ENCODE measurements at regions not wholly inside any gene's neighbourhood (a gene's known extent, or its start where the extent isn't known, plus 50 kb on each side); places are given as distances from the start of the nearest gene placed in this dataset.

DNA sequence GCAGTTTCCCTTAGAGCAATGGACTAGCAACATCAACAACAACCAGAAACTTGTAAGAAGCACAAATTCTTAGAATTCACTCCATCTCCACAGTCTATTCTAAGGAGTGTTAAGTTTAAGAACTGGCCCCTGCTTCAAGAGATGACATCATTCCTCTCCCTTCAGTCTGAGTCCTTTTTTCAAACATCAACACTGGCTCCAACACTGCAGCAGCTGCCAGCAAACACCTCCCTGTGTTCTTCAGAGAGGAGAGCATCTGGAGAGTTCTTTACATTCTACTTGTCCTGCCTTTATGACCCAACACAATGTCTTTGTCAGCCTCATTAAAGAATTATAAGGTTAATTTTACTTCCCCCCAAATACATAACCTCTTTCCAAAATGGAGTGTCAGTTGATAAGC, 122.3 kb downstream of the HNMT start:
- H3K27ac ChIP-seq (ENCODE audit: low read depth, low read length): no peak overlapping the region
- ChIA-PET CTCF (no interaction called here), POLR2A (no interaction called here)
- TF ChIP-seq, protein P1, sequence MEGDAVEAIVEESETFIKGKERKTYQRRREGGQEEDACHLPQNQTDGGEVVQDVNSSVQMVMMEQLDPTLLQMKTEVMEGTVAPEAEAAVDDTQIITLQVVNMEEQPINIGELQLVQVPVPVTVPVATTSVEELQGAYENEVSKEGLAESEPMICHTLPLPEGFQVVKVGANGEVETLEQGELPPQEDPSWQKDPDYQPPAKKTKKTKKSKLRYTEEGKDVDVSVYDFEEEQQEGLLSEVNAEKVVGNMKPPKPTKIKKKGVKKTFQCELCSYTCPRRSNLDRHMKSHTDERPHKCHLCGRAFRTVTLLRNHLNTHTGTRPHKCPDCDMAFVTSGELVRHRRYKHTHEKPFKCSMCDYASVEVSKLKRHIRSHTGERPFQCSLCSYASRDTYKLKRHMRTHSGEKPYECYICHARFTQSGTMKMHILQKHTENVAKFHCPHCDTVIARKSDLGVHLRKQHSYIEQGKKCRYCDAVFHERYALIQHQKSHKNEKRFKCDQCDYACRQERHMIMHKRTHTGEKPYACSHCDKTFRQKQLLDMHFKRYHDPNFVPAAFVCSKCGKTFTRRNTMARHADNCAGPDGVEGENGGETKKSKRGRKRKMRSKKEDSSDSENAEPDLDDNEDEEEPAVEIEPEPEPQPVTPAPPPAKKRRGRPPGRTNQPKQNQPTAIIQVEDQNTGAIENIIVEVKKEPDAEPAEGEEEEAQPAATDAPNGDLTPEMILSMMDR (IDR thresholded peaks at IDR 0.05; ENCODE audit: low read depth, low read length): no peak
- no peak for DNase-seq (ENCODE audit: low read depth, low spot score)
- no peak overlapping the region for H3K4me3 ChIP-seq (ENCODE audit: low read depth, low read length)
- H3K27me3 ChIP-seq (ENCODE audit: control insufficient read depth, insufficient read depth, low read length): no peaks in the 10 kb centered on the region
- no peaks in the 10 kb centered on the region for H3K9me3 ChIP-seq (ENCODE audit: control insufficient read depth, insufficient read depth, low read length)

DNA sequence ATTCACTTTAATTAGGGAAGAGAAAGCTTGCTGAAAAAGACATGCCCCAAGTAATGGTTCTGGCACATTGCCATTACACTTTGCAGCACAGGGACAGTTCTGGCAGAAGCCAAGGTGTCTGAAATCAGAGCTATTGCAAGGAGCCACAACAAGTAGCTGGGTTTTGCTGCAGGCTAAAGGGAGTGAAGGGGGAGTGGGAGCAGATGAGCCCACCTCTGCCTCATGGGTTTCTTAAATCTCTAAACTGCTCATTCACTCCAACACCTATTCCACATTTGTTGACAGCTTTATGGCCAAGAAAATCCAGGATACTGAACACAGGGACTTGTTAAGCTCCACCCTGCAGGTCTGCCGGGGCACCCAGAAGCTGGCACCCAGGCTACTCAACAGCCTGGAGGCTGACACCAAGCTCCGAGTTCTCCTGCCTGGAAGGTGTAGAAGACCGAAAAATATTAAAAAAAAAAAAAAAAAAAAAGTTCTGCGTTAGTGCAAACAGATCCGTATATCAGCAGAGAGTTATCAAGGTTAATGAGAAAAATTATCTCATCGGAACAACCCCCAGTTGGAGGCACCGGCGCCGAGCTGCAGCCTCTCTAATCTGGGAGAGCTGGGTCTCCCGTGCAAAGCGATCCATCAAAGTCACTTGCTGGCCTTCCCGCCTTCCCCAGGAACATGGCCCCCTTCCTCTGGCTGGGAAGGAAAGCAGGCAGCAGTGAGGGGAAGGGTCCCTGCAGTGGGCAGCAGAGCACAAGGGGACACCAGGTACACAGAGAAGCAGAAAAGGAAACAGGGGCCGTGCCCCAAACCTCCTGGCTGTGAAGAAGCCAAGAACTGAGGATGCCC, 123.7 kb downstream of the HNMT start:
- DNase-seq (ENCODE audit: low read depth, low spot score): no peak
- Histone ChIP-seq H3K27ac (ENCODE audit: low read depth, low read length) (no peak overlapping the region), H3K9me3 (ENCODE audit: control insufficient read depth, insufficient read depth, low read length) (no peaks in the 10 kb centered on the region), H3K27me3 (ENCODE audit: control insufficient read depth, insufficient read depth, low read length) (no peaks in the 10 kb centered on the region), H3K4me3 (ENCODE audit: low read depth, low read length) (no peak overlapping the region)
- ChIA-PET POLR2A (no interaction called here), CTCF (interaction anchor here (0.6 to 4.8 kb wide), 6 partner anchors 132 to 687 kb away, joined by 4 to 37 read pairs (median 6); no protein-coding TSS in a partner anchor)
- TF ChIP-seq, protein P1 (IDR thresholded peaks at IDR 0.05; ENCODE audit: low read depth, low read length): no peak

DNA sequence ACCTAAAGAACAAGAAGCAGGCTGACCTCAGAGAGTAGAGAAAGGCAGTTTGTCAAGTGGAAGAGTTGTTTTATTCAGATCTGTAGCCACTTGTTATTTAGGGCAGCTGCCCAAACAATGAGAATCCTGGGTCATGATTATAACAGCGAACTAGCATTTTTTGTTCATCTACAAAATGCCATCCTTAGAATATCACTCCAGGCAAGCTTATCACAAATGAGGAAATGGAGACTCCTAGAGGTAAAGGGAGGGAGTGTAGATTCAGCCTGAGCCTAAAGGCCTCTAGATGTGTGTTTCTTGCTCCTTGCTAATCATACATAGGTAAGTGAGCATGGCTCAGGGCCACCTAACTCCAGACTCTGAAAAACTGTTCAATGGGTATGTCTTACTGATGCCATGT, 126.1 kb downstream of the HNMT start:
- Histone ChIP-seq H3K4me3 (ENCODE audit: low read depth, low read length) (no peak overlapping the region), H3K9me3 (ENCODE audit: control insufficient read depth, insufficient read depth, low read length) (no peaks in the 10 kb centered on the region), H3K27me3 (ENCODE audit: control insufficient read depth, insufficient read depth, low read length) (no peaks in the 10 kb centered on the region), H3K27ac (ENCODE audit: low read depth, low read length) (no peak overlapping the region)
- TF ChIP-seq, protein P1 (IDR thresholded peaks at IDR 0.05; ENCODE audit: low read depth, low read length): peak; percentile 90
- DNase-seq (ENCODE audit: low read depth, low spot score): no peak
- POLR2A ChIA-PET: interaction anchor here (1.0 kb wide), 1 partner anchor 179 kb away, joined by 9 read pairs; no protein-coding TSS in a partner anchor
- CTCF ChIA-PET: interaction anchor here (0.7 to 4.8 kb wide), 19 partner anchors 9 to 284 kb away, joined by 3 to 124 read pairs (median 4); no protein-coding TSS in a partner anchor

DNA sequence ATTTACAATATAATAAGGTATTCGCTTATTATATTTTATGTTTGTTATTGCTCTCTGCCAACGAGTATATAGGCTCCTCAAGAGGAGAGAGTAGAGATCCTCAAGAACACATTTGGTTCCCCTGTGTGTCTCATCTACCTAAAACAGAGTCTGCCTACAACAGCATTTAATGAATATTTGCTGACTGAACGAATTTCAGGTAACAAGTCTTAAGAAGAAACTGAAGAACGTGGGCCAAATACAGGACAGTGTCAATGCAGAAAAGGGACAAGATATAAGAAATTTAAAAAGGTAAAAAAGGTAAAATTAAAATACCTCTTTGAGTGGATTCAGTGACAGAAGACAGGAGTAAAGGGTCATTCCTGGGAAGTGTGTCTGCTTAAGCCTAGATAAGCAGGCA, 129.2 kb downstream of the HNMT start:
- Histone ChIP-seq H3K27me3 (ENCODE audit: control insufficient read depth, insufficient read depth, low read length) (no peaks in the 10 kb centered on the region), H3K4me3 (ENCODE audit: low read depth, low read length) (no peak overlapping the region), H3K9me3 (ENCODE audit: control insufficient read depth, insufficient read depth, low read length) (no peaks in the 10 kb centered on the region), H3K27ac (ENCODE audit: low read depth, low read length) (no peak overlapping the region)
- ChIA-PET POLR2A (no interaction called here), CTCF (no interaction called here)
- TF ChIP-seq, protein P1 (IDR thresholded peaks at IDR 0.05; ENCODE audit: low read depth, low read length): no peak
- DNase-seq (ENCODE audit: low read depth, low spot score): no peak

DNA sequence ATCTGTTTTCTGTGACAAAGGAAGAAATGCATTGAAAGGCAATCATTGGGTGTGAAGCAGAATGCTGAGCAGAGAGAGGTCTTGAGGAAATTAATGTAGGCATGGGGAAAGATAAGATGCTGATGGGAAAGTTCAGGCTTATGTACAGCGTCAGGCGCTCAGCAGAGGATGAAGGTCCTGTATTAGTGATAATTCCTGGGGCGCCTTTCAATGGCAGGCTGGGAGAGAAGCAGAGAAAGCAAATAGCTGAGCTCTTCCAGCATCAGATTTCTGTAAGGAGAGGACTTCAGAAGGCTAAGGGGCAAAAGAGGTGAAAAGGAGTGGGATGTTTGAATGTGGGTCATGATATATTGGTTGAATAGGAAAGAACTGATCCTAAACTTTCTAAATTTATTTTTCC, 129.8 kb downstream of the HNMT start:
- CTCF ChIA-PET: no interaction called here
- no peak for DNase-seq (ENCODE audit: low read depth, low spot score)
- no peak overlapping the region for H3K4me3 ChIP-seq (ENCODE audit: low read depth, low read length)

More for the DNA sequence above, 129.8 kb downstream of the HNMT start:
- TF ChIP-seq, protein P1 (IDR thresholded peaks at IDR 0.05; ENCODE audit: low read depth, low read length): no peak
- H3K9me3 ChIP-seq (ENCODE audit: control insufficient read depth, insufficient read depth, low read length): no peaks in the 10 kb centered on the region
- H3K27me3 ChIP-seq (ENCODE audit: control insufficient read depth, insufficient read depth, low read length): no peaks in the 10 kb centered on the region
- POLR2A ChIA-PET: no interaction called here
- H3K27ac ChIP-seq (ENCODE audit: low read depth, low read length): no peak overlapping the region
